ENCODE measurements at regions not wholly inside any gene's neighbourhood (a gene's known extent, or its start where the extent isn't known, plus 50 kb on each side); places are given as distances from the start of the nearest gene placed in this dataset.

GRCh38 chr1:165011186-165011585 lies 345.3 kb downstream of the LMX1A start:
- H2BK5ac ChIP-seq (ENCODE audit: low read depth, low read length, poor library complexity, severe bottlenecking) = no peak overlapping the region
- no peak overlapping the region for H3K18ac ChIP-seq (ENCODE audit: low read depth, low read length)
- H3K14ac ChIP-seq (replicated peaks; ENCODE audit: low read depth, low read length) = no peak overlapping the region
- WGBS, 2 experiments (ENCODE audit: extremely low coverage in 2 of 2, insufficient read length in 1 of 2) = no CpG with 5 or more reads among the region's 1 CpG
- no peak overlapping the region for H4K91ac ChIP-seq (ENCODE audit: insufficient read depth, low read depth, low read length)
- no peak overlapping the region for H2BK120ac ChIP-seq (ENCODE audit: low read depth, low read length)
- H3K9ac ChIP-seq (ENCODE audit: low read depth, low read length) = no peak overlapping the region
- in situ Hi-C loops (cut with MboI; ENCODE audit: low sequenced_read_pairs) (no loop called here), dilution Hi-C loops (cut with HindIII; ENCODE audit: low sequenced_read_pairs, unreplicated experiment) (no loop called here), intact Hi-C loops (cut with micrococcal nuclease) (no loop called here)
- no peak overlapping the region for H3K56ac ChIP-seq (ENCODE audit: extremely low read depth, insufficient read depth, low read length)
- no peaks in the 10 kb centered on the region for H3K9me1 ChIP-seq (ENCODE audit: insufficient read depth, low read length)
- no peaks in the 10 kb centered on the region for H3K27me3 ChIP-seq (ENCODE audit: control insufficient read depth, insufficient read depth, low read length)
- no peak for TF ChIP-seq ELK1 (IDR thresholded peaks at IDR 0.05; ENCODE audit: borderline replicate concordance, low read depth, low read length)
- no peak for TF ChIP-seq RFX5 (IDR thresholded peaks at IDR 0.05; ENCODE audit: low read depth, low read length)
- TF ChIP-seq POLR2A (IDR thresholded peaks at IDR 0.05; ENCODE audit: low read depth, low read length) = no peak
- TF ChIP-seq BHLHE40 (IDR thresholded peaks at IDR 0.05; ENCODE audit: low read depth, low read length) = no peak
- no peak for TF ChIP-seq CEBPB (IDR thresholded peaks at IDR 0.05; ENCODE audit: low read depth, low read length)
- TF ChIP-seq CTCF (conservative IDR thresholded peaks at IDR 0.05; ENCODE audit: low read depth, low read length) = no peak
- TF ChIP-seq MAZ (IDR thresholded peaks at IDR 0.05; ENCODE audit: borderline replicate concordance, low read depth, low read length) = no peak
- no peak for TF ChIP-seq RAD21 (IDR thresholded peaks at IDR 0.05; ENCODE audit: low read length)
- TF ChIP-seq CHD1 (IDR thresholded peaks at IDR 0.05; ENCODE audit: low read depth, low read length) = no peak
- TF ChIP-seq SMC3 (IDR thresholded peaks at IDR 0.05; ENCODE audit: low read depth, low read length) = no peak
- no peak for TF ChIP-seq FOS (IDR thresholded peaks at IDR 0.05; ENCODE audit: low read depth, low read length)
- TF ChIP-seq USF2 (IDR thresholded peaks at IDR 0.05; ENCODE audit: low read depth, low read length) = no peak
- TF ChIP-seq MXI1 (IDR thresholded peaks at IDR 0.05; ENCODE audit: borderline replicate concordance, low read depth, low read length) = no peak
- no peak for TF ChIP-seq MAFK (IDR thresholded peaks at IDR 0.05; ENCODE audit: low read depth, low read length)
- no peak for TF ChIP-seq RCOR1 (IDR thresholded peaks at IDR 0.05; ENCODE audit: insufficient replicate concordance, low read length)
- no peak for TF ChIP-seq NFE2L2 (IDR thresholded peaks at IDR 0.05; ENCODE audit: low read depth, low read length)
- ChIA-PET POLR2A (ENCODE audit: unreplicated experiment) (no interaction called here), CTCF (no interaction called here)
- no peak overlapping the region for H3K4me3 ChIP-seq (ENCODE audit: insufficient read depth, low read depth, low read length)
- H2AFZ ChIP-seq (replicated peaks; ENCODE audit: low read length, poor library complexity) = no peak overlapping the region
- no TSS peak for BruUV-seq (replicated peaks)
- H4K8ac ChIP-seq (ENCODE audit: low read depth in 2 of 2, low read length in 2 of 2) = no peak overlapping the region
- no peaks in the 10 kb centered on the region for H3K79me1 ChIP-seq (ENCODE audit: low read depth in 1 of 2, low read length in 2 of 2)
- no peak overlapping the region for H4K5ac ChIP-seq (ENCODE audit: low read depth, low read length)
- no peak overlapping the region for H3K27ac ChIP-seq (ENCODE audit: insufficient read depth, low read length)
- no peaks in the 10 kb centered on the region for H3K9me3 ChIP-seq (ENCODE audit: control insufficient read depth, insufficient read depth, low read length)
- H2BK15ac ChIP-seq (ENCODE audit: low read depth, low read length) = no peak overlapping the region
- no peak overlapping the region for H2BK20ac ChIP-seq (ENCODE audit: low read depth, low read length)
- no peak overlapping the region for H3K4ac ChIP-seq (ENCODE audit: low read depth, low read length)
- H3K4me1 ChIP-seq (ENCODE audit: control insufficient read depth, insufficient read depth, low read length) = no peaks in the 10 kb centered on the region
- no peak overlapping the region for H2AK5ac ChIP-seq (ENCODE audit: low read depth, low read length)
- H4K20me1 ChIP-seq (ENCODE audit: insufficient read depth, low read length) = no peaks in the 10 kb centered on the region
- H3K36me3 ChIP-seq (ENCODE audit: control insufficient read depth, insufficient read depth, low read length) = no peaks in the 10 kb centered on the region
- H3K4me2 ChIP-seq (ENCODE audit: low read depth, low read length) = no peak overlapping the region
- ATAC-seq (ENCODE audit: low read depth) (no peak), DNase-seq (no peak)
- no peak overlapping the region for H3K23ac ChIP-seq (ENCODE audit: low read depth, low read length)
- H2AK9ac ChIP-seq (replicated peaks; ENCODE audit: low read depth, low read length, poor library complexity) = no peak overlapping the region

All from IMR-90 (cell line).